OCI-LY1 (cell line): ENCODE measurements at regions not wholly inside any gene's neighbourhood (a gene's known extent, or its start where the extent isn't known, plus 50 kb on each side); places are given as distances from the start of the nearest gene placed in this dataset.

Experiments used
- H2AFZ ChIP-seq: fragments of 200-600 bp; sonication (generic), shearing (Covaris generic); 2 replicates; pipeline ENCODE4 v1.6.0; 2014; ENCODE audit warnings: antibody characterized with exemption, mild to moderate bottlenecking, low read length
- H3F3A ChIP-seq: fragments of 200-600 bp; sonication (generic), shearing (Covaris generic); 2 replicates; pipeline ENCODE4 v1.6.0; 2014; ENCODE audit warnings: mild to moderate bottlenecking, antibody characterized with exemption, low read length, moderate library complexity; ENCODE audit not compliant: insufficient read depth
- H3K27ac ChIP-seq: fragments of 200-600 bp; sonication (generic); 2 replicates; pipeline ENCODE4 v1.5.1; 2014; ENCODE audit warnings: low read length, mixed run types, mild to moderate bottlenecking, low read depth; ENCODE audit not compliant: poor library complexity, severe bottlenecking
- H3K27me3 ChIP-seq: fragments of 200-600 bp; sonication (generic); 2 replicates; pipeline ENCODE4 v1.6.0; 2014; ENCODE audit warnings: antibody characterized with exemption, mild to moderate bottlenecking, low read length, moderate library complexity; ENCODE audit not compliant: insufficient read depth
- H3K36me3 ChIP-seq: fragments of 200-600 bp; sonication (generic); 2 replicates; pipeline ENCODE4 v1.6.1; 2014; ENCODE audit warnings: mild to moderate bottlenecking, antibody characterized with exemption, low read length, moderate library complexity, mixed read lengths; ENCODE audit not compliant: insufficient read depth
- H3K4me1 ChIP-seq: fragments of 200-600 bp; sonication (generic); 2 replicates; pipeline ENCODE4 v1.5.1; 2014; ENCODE audit warnings: mild to moderate bottlenecking, low read length, moderate library complexity; ENCODE audit not compliant: insufficient read depth, severe bottlenecking
- H3K4me2 ChIP-seq: fragments of 200-600 bp; sonication (generic), shearing (Covaris generic); 2 replicates; pipeline ENCODE4 v1.6.1; 2014; ENCODE audit warnings: low read length
- H3K4me3 ChIP-seq: fragments of 200-600 bp; sonication (generic); 2 replicates; pipeline ENCODE4 v1.5.1; 2014; ENCODE audit warnings: low read length, low read depth, mild to moderate bottlenecking, mixed read lengths; ENCODE audit not compliant: poor library complexity, severe bottlenecking
- H3K79me2 ChIP-seq: fragments of 200-600 bp; shearing (Covaris generic); 2 replicates; pipeline ENCODE4 v1.6.1; 2016; ENCODE audit warnings: mixed run types, low read length, mixed read lengths; ENCODE audit not compliant: insufficient read depth
- H3K9ac ChIP-seq: fragments of 200-600 bp; sonication (generic), shearing (Covaris generic); 2 replicates; pipeline ENCODE4 v1.6.1; 2014; ENCODE audit warnings: mild to moderate bottlenecking, low read length, mixed read lengths
- H3K9me2 ChIP-seq: fragments of 200-600 bp; sonication (generic), shearing (Covaris generic); 2 replicates; pipeline ENCODE4 v1.6.1; 2014; ENCODE audit warnings: low read depth, mild to moderate bottlenecking, low read length, mixed read lengths
- H3K9me3 ChIP-seq: fragments of 200-600 bp; shearing (Covaris generic); 2 replicates; pipeline ENCODE4 v1.6.1; 2014; ENCODE audit warnings: low read length, mixed read lengths
- H4K20me1 ChIP-seq: fragments of 200-600 bp; sonication (generic), shearing (Covaris generic); 2 replicates; pipeline ENCODE4 v1.6.0; 2016; ENCODE audit warnings: mild to moderate bottlenecking, low read length; ENCODE audit not compliant: insufficient read depth
- EZH2 ChIP-seq: fragments of 200-600 bp; sonication (generic), shearing (Covaris generic); IDR thresholded peaks from 2 replicates; pipeline ENCODE4 v1.8.0; 2017; ENCODE audit warnings: borderline replicate concordance, mixed run types, mild to moderate bottlenecking, antibody characterized with exemption, low read length, moderate library complexity, mixed read lengths
- TF ChIP-seq, protein P1 (sequence below): fragments of 200-600 bp; sonication (generic), shearing (Covaris generic); IDR thresholded peaks from 2 replicates; pipeline ENCODE4 v1.5.1; 2017; ENCODE audit warnings: mild to moderate bottlenecking, antibody characterized with exemption, low read length, moderate library complexity, mixed read lengths

- TF ChIP-seq EZH2 = no peak
- TF ChIP-seq, protein P1, sequence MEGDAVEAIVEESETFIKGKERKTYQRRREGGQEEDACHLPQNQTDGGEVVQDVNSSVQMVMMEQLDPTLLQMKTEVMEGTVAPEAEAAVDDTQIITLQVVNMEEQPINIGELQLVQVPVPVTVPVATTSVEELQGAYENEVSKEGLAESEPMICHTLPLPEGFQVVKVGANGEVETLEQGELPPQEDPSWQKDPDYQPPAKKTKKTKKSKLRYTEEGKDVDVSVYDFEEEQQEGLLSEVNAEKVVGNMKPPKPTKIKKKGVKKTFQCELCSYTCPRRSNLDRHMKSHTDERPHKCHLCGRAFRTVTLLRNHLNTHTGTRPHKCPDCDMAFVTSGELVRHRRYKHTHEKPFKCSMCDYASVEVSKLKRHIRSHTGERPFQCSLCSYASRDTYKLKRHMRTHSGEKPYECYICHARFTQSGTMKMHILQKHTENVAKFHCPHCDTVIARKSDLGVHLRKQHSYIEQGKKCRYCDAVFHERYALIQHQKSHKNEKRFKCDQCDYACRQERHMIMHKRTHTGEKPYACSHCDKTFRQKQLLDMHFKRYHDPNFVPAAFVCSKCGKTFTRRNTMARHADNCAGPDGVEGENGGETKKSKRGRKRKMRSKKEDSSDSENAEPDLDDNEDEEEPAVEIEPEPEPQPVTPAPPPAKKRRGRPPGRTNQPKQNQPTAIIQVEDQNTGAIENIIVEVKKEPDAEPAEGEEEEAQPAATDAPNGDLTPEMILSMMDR = no peak
- Histone ChIP-seq H3K4me3 (no peak overlapping the region), H3K27ac (no peak overlapping the region), H3K4me2 (no peak overlapping the region), H3K9ac (no peak overlapping the region), H3K79me2 (no peaks in the 10 kb centered on the region), H3K4me1 (no peaks in the 10 kb centered on the region), H3K9me2 (no peaks in the 10 kb centered on the region), H3F3A (no peaks in the 10 kb centered on the region), H3K9me3 (no peaks in the 10 kb centered on the region), H2AFZ (no peak overlapping the region), H3K27me3 (no peaks in the 10 kb centered on the region), H4K20me1 (no peaks in the 10 kb centered on the region), H3K36me3 (no peaks in the 10 kb centered on the region)
Measured at GRCh38 chr11:128359515-128359914, 227.8 kb downstream of the ETS1 start.

DNA sequence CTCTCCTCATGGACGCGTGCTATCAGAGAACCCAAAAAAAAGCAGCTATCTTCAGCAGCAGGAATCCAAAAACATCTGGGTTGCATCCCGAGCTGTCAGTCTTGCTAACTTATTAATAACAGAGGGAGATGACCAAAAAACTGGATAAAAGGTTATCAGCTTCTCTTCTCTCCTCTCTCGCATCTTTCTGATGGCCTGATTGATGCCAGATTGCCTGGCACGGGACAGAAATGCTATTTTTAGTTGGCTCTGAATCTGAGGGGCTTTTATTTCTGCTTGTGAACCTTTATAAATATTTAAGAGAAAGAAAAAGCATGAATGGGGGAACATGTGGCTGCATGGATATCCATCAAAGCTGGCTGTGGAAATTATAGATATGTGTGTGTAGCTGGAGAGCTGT is 230.3 kb downstream of the ETS1 start:
- no peak for TF ChIP-seq EZH2
- TF ChIP-seq, protein P1 = no peak
- no peak overlapping the region for H3K9ac ChIP-seq
- no peak overlapping the region for H3K4me2 ChIP-seq
- H4K20me1 ChIP-seq = no peaks in the 10 kb centered on the region
- no peak overlapping the region for H3K4me3 ChIP-seq
- H2AFZ ChIP-seq = no peak overlapping the region
- H3K27me3 ChIP-seq = no peaks in the 10 kb centered on the region
- no peaks in the 10 kb centered on the region for H3K4me1 ChIP-seq
- no peaks in the 10 kb centered on the region for H3K9me2 ChIP-seq
- no peaks in the 10 kb centered on the region for H3K9me3 ChIP-seq
- H3K27ac ChIP-seq = no peak overlapping the region
- H3F3A ChIP-seq = no peaks in the 10 kb centered on the region
- no peaks in the 10 kb centered on the region for H3K79me2 ChIP-seq
- H3K36me3 ChIP-seq = no peaks in the 10 kb centered on the region

- H3K79me2 ChIP-seq = no peaks in the 10 kb centered on the region
- no peaks in the 10 kb centered on the region for H3K9me2 ChIP-seq
- H3K36me3 ChIP-seq = no peaks in the 10 kb centered on the region
- H2AFZ ChIP-seq = no peak overlapping the region
- TF ChIP-seq EZH2 = no peak
- TF ChIP-seq, protein P1 = no peak
- H4K20me1 ChIP-seq = no peaks in the 10 kb centered on the region
- H3K27me3 ChIP-seq = no peaks in the 10 kb centered on the region
- H3K27ac ChIP-seq = no peak overlapping the region
- no peak overlapping the region for H3K4me3 ChIP-seq
- no peaks in the 10 kb centered on the region for H3F3A ChIP-seq
- H3K4me2 ChIP-seq = no peak overlapping the region
- H3K4me1 ChIP-seq = no peaks in the 10 kb centered on the region
- no peak overlapping the region for H3K9ac ChIP-seq
- H3K9me3 ChIP-seq = no peaks in the 10 kb centered on the region
Measured at GRCh38 chr11:128355558-128355957, 231.8 kb downstream of the ETS1 start.
